ENCODE measurements at regions not wholly inside any gene's neighbourhood (a gene's known extent, or its start where the extent isn't known, plus 50 kb on each side); places are given as distances from the start of the nearest gene placed in this dataset.
"Not testable (repeated sequence)": the region's sequence is repeated elsewhere in the genome, so short reads cannot be mapped to it uniquely, and the experiment has no call there.

DNA sequence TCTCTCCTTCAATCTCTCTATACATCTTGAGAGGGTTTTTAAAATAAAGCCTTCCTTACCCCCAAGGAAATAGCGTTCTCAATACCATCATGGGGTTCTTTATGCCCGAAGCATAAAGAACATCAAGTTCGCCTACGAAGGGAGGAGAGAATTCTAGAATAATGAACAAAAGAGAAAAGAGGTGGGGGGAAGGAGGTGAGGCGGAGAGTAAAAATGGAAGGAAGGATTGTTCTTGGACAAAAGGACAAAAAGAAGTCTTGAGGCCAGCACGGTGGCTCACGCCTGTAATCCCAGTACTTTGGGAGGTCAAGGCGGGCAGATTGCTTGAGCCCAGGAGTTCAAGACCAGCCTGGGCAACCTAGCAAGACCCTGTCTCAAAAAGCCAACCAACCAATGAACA is 319.8 kb upstream of the NCKAP5 start:
- H3K4me3 ChIP-seq (ENCODE audit: low read length) = no peak overlapping the region
- no peak for TF ChIP-seq CTCF (IDR thresholded peaks at IDR 0.05; ENCODE audit: insufficient read depth, low read depth, low read length, missing control alignments)
- no peak for DNase-seq (ENCODE audit: low read depth)

GRCh38 chr2:133888621-133889219 is 320.5 kb upstream of the NCKAP5 start:
- H3K4me3 ChIP-seq (ENCODE audit: low read length) = no peak overlapping the region
- TF ChIP-seq CTCF (IDR thresholded peaks at IDR 0.05; ENCODE audit: insufficient read depth, low read depth, low read length, missing control alignments) = no peak
- no peak for DNase-seq (ENCODE audit: low read depth)

GRCh38 chr2:133892352-133892913 is 324.2 kb upstream of the NCKAP5 start:
- no peak overlapping the region for H3K4me3 ChIP-seq (ENCODE audit: low read length)
- no peak for TF ChIP-seq CTCF (IDR thresholded peaks at IDR 0.05; ENCODE audit: insufficient read depth, low read depth, low read length, missing control alignments)
- DNase-seq (ENCODE audit: low read depth) = no peak

- DNase-seq (ENCODE audit: low read depth) = no peak
- H3K4me3 ChIP-seq (ENCODE audit: low read length) = no peak overlapping the region
- no peak for TF ChIP-seq CTCF (IDR thresholded peaks at IDR 0.05; ENCODE audit: insufficient read depth, low read depth, low read length, missing control alignments)
Observed at GRCh38 chr2:133894429-133894828, 326.2 kb upstream of the NCKAP5 start.

- DNase-seq (ENCODE audit: low read depth); H3K4me3 ChIP-seq (ENCODE audit: low read length): not testable (repeated sequence)
Observed at GRCh38 chr2:133897838-133898237, 329.6 kb upstream of the NCKAP5 start.

GRCh38 chr2:133900909-133901308 is 332.6 kb upstream of the NCKAP5 start:
- TF ChIP-seq CTCF (IDR thresholded peaks at IDR 0.05; ENCODE audit: insufficient read depth, low read depth, low read length, missing control alignments) = no peak
- no peak overlapping the region for H3K4me3 ChIP-seq (ENCODE audit: low read length)
- DNase-seq (ENCODE audit: low read depth) = no peak

- DNase-seq (ENCODE audit: low read depth) = no peak
- H3K4me3 ChIP-seq (ENCODE audit: low read length) = no peak overlapping the region
- TF ChIP-seq CTCF (IDR thresholded peaks at IDR 0.05; ENCODE audit: insufficient read depth, low read depth, low read length, missing control alignments) = no peak
Observed at GRCh38 chr2:133906396-133906795, 338.1 kb upstream of the NCKAP5 start.

Data from epithelial cell of esophagus (primary cell).